H1 (cell line): ENCODE measurements at regions not wholly inside any gene's neighbourhood (a gene's known extent, or its start where the extent isn't known, plus 50 kb on each side); places are given as distances from the start of the nearest gene placed in this dataset.

Experiments used
- CTCF ChIA-PET: fragments of 300-600 bp; sonication (Branson Sonifier 250); formaldehyde crosslinking; loops from one replicate; lab custom pipeline; 2021; ENCODE audit not compliant: partially characterized antibody; lab: Charles Lee
- POLR2A ChIA-PET: fragments of 300-600 bp; sonication (Branson Sonifier 250); formaldehyde crosslinking; loops from one replicate; lab custom pipeline; 2021; ENCODE audit warnings: inconsistent platforms; ENCODE audit not compliant: partially characterized antibody; lab: Charles Lee
- DNase-seq, 2 experiments: peaks; one replicate each; pipeline versions ENCODE4 v3.0.0 to v3.0.0-alpha.2; 2010 to 2022; ENCODE audit warnings: low spot score in 2 of 2, low read depth in 1 of 2, mixed read lengths in 1 of 2
- FAIRE-seq: peaks from 2 replicates; lab custom pipeline; 2011; peaks lifted over from hg19 to GRCh38; lab: Jason Lieb, UNC
- H2AFZ ChIP-seq: 2 replicates; pipeline ENCODE4 v1.8.1; 2012; ENCODE audit warnings: low read length, inconsistent platforms
- H2AK5ac ChIP-seq: 2 replicates; pipeline ENCODE4 v1.6.1; 2013; ENCODE audit warnings: low read depth, low read length
- H2BK120ac ChIP-seq: replicated peaks from 2 replicates; pipeline ENCODE3; 2013; ENCODE audit warnings: low read depth, low read length, inconsistent platforms
- H2BK12ac ChIP-seq: 2 replicates; pipeline ENCODE4 v1.6.1; 2013; ENCODE audit warnings: low read depth, low read length
- H2BK15ac ChIP-seq: 2 replicates; pipeline ENCODE4 v1.6.1; 2013; ENCODE audit warnings: low read length
- H2BK20ac ChIP-seq: 2 replicates; pipeline ENCODE4 v1.6.1; 2013; ENCODE audit warnings: low read length
- H2BK5ac ChIP-seq: 2 replicates; pipeline ENCODE4 v1.6.1; 2013; ENCODE audit warnings: low read depth, low read length
- H3K14ac ChIP-seq: 2 replicates; pipeline ENCODE4 v1.6.1; 2013; ENCODE audit warnings: inconsistent platforms; ENCODE audit not compliant: insufficient read length
- H3K18ac ChIP-seq: 2 replicates; pipeline ENCODE4 v1.6.1; 2013; ENCODE audit warnings: low read length; ENCODE audit errors: extremely low read depth
- H3K23ac ChIP-seq: 2 replicates; pipeline ENCODE4 v1.6.1; 2013; ENCODE audit warnings: inconsistent platforms; ENCODE audit not compliant: insufficient read length
- H3K23me2 ChIP-seq: 2 replicates; pipeline ENCODE4 v1.6.1; 2013; ENCODE audit warnings: low read depth, low read length
- H3K27ac ChIP-seq: 2 replicates; pipeline ENCODE4 v1.6.1; 2011; ENCODE audit warnings: low read depth, low read length, inconsistent platforms
- H3K27me3 ChIP-seq, 4 experiments: replicated peaks in 1 of 4; 1 replicate in 1 of 4; 2 replicates in 3 of 4; pipeline versions ENCODE4 v1.6.1 to v1.8.1; 2011 to 2013; ENCODE audit warnings: low read length in 3 of 4, mild to moderate bottlenecking in 3 of 4, inconsistent platforms in 2 of 4, mixed read lengths in 2 of 4, moderate library complexity in 1 of 4; ENCODE audit not compliant: control insufficient read depth in 3 of 4, insufficient read depth in 3 of 4; ENCODE audit errors: extremely low read depth in 1 of 4
- H3K36me3 ChIP-seq, 4 experiments: 2 replicates each; pipeline versions ENCODE4 v1.6.1 to v1.8.1; 2011 to 2013; ENCODE audit warnings: mild to moderate bottlenecking in 4 of 4, low read length in 3 of 4, moderate library complexity in 2 of 4, control low read depth in 1 of 4, inconsistent platforms in 1 of 4; ENCODE audit not compliant: insufficient read depth in 4 of 4, control insufficient read depth in 2 of 4
- H3K4ac ChIP-seq: replicated peaks from 2 replicates; pipeline ENCODE3; 2013; ENCODE audit warnings: low read length, low read depth, mixed read lengths, inconsistent platforms; ENCODE audit not compliant: insufficient read length
- H3K4me1 ChIP-seq, 4 experiments: replicated peaks in 1 of 4; 1 replicate in 1 of 4; 2 replicates in 3 of 4; pipeline versions ENCODE4 v1.6.1 to v1.8.1; 2011 to 2013; ENCODE audit warnings: low read length in 3 of 4, inconsistent platforms in 2 of 4, mixed read lengths in 1 of 4; ENCODE audit not compliant: insufficient read depth in 4 of 4, control insufficient read depth in 3 of 4
- H3K4me2 ChIP-seq, 2 experiments: 2 replicates each; pipeline versions ENCODE4 v1.6.1 to v1.8.1; 2011 to 2013; ENCODE audit warnings: low read depth in 2 of 2, low read length in 2 of 2, control low read depth in 1 of 2, inconsistent platforms in 1 of 2, mild to moderate bottlenecking in 1 of 2; ENCODE audit not compliant: insufficient read depth in 1 of 2
- H3K4me3 ChIP-seq, 4 experiments: fragments of 200-600, 300-600 bp in 1 of 4; sonication (generic), shearing (Covaris generic), sonication (Bioruptor Twin) in 1 of 4; 2 replicates each; pipeline versions ENCODE4 v1.5.1 to v1.8.1; 2011 to 2016; ENCODE audit warnings: low read length in 4 of 4, low read depth in 3 of 4, control low read depth in 2 of 4, inconsistent platforms in 2 of 4, mild to moderate bottlenecking in 2 of 4, mixed read lengths in 1 of 4, moderate library complexity in 1 of 4; ENCODE audit not compliant: insufficient read depth in 2 of 4; ENCODE audit errors: extremely low read depth in 1 of 4
- H3K56ac ChIP-seq: replicated peaks from 2 replicates; pipeline ENCODE3; 2013; ENCODE audit warnings: low read depth, mild to moderate bottlenecking, mixed read lengths, low read length, inconsistent platforms; ENCODE audit not compliant: insufficient read length
- H3K79me1 ChIP-seq: 2 replicates; pipeline ENCODE4 v1.6.1; 2013; ENCODE audit warnings: low read depth, low read length, control low read depth
- H3K79me2 ChIP-seq, 2 experiments: 2 replicates each; pipeline versions ENCODE4 v1.6.1 to v1.8.1; 2012 to 2013; ENCODE audit warnings: low read length in 2 of 2, mild to moderate bottlenecking in 2 of 2, inconsistent platforms in 1 of 2; ENCODE audit not compliant: insufficient read depth in 2 of 2, control insufficient read depth in 1 of 2
- H3K9ac ChIP-seq, 4 experiments: replicated peaks in 1 of 4; 1 replicate in 1 of 4; 2 replicates in 3 of 4; pipeline versions ENCODE4 v1.6.1 to v1.8.1; 2011 to 2013; ENCODE audit warnings: low read depth in 3 of 4, low read length in 3 of 4, control low read depth in 2 of 4, mild to moderate bottlenecking in 2 of 4, moderate library complexity in 2 of 4, inconsistent platforms in 1 of 4; ENCODE audit errors: extremely low read depth in 1 of 4
- H3K9me3 ChIP-seq, 2 experiments: 2 replicates each; pipeline versions ENCODE4 v1.6.1 to v1.8.1; 2012 to 2013; ENCODE audit warnings: mild to moderate bottlenecking in 2 of 2, moderate library complexity in 2 of 2, control low read depth in 1 of 2, inconsistent platforms in 1 of 2, low read depth in 1 of 2, low read length in 1 of 2, mixed read lengths in 1 of 2; ENCODE audit not compliant: insufficient read depth in 2 of 2
- H4K20me1 ChIP-seq, 2 experiments: replicated peaks in 1 of 2; 2 replicates each; pipeline versions ENCODE3 to v1.8.1; 2011 to 2013; ENCODE audit warnings: inconsistent platforms in 2 of 2, low read length in 2 of 2, mild to moderate bottlenecking in 1 of 2; ENCODE audit not compliant: insufficient read depth in 2 of 2, control insufficient read depth in 1 of 2
- H4K5ac ChIP-seq: 2 replicates; pipeline ENCODE4 v1.6.1; 2013; ENCODE audit warnings: low read length, low read depth, mixed read lengths, inconsistent platforms; ENCODE audit not compliant: insufficient read length
- H4K8ac ChIP-seq: 2 replicates; pipeline ENCODE4 v1.8.0; 2013; ENCODE audit warnings: mild to moderate bottlenecking, moderate library complexity, low read length, inconsistent platforms; ENCODE audit not compliant: insufficient read depth; ENCODE audit errors: extremely low read depth
- H4K91ac ChIP-seq: replicated peaks from 2 replicates; pipeline ENCODE3; 2013; ENCODE audit warnings: low read length, mixed read lengths, inconsistent platforms; ENCODE audit not compliant: insufficient read length
- EGR1 ChIP-seq: IDR thresholded peaks from 2 replicates; pipeline ENCODE4 v1.6.1; 2011; ENCODE audit warnings: low read depth, low read length, borderline replicate concordance
- EZH2 ChIP-seq: fragments of 200-600 bp; sonication (generic); IDR thresholded peaks from 2 replicates; pipeline ENCODE4 v1.7.1; 2012; ENCODE audit warnings: low read depth, mild to moderate bottlenecking, moderate library complexity, low read length, inconsistent platforms; ENCODE audit not compliant: severe bottlenecking
- GTF2F1 ChIP-seq: IDR thresholded peaks from 2 replicates; pipeline ENCODE4 v1.6.1; 2012; ENCODE audit warnings: low read depth, low read length, improper control_type of control experiment, borderline replicate concordance
- RXRA ChIP-seq: IDR thresholded peaks from 2 replicates; pipeline ENCODE4 v1.6.1; 2011; ENCODE audit warnings: low read depth, mild to moderate bottlenecking, low read length, moderate library complexity; ENCODE audit not compliant: insufficient read depth
- SAP30 ChIP-seq: fragments of 300-600 bp; sonication (generic); IDR thresholded peaks from 2 replicates; pipeline ENCODE4 v1.7.1; 2012; ENCODE audit warnings: low read length, moderate library complexity, mild to moderate bottlenecking, inconsistent platforms; ENCODE audit not compliant: insufficient read depth, insufficient replicate concordance
- TCF12 ChIP-seq: IDR thresholded peaks from 2 replicates; pipeline ENCODE4 v1.6.1; 2011; ENCODE audit warnings: low read depth, mild to moderate bottlenecking, low read length
- WGBS, 2 experiments: shearing (Covaris generic) in 1 of 2; methylation state at CpG; one replicate each; pipeline versions ENCODE4 v1.1.6 to v1.1.7; 2013 to 2015; ENCODE audit warnings: low lambda C conversion rate in 2 of 2, mixed read lengths in 2 of 2, inconsistent platforms in 1 of 2, low coverage in 1 of 2, missing lambda C conversion rate in 1 of 2; ENCODE audit not compliant: insufficient replicate concordance in 2 of 2, insufficient coverage in 1 of 2, insufficient read length in 1 of 2; ENCODE audit errors: extremely low coverage in 1 of 2, missing lambda C conversion rate in 1 of 2; 5-methylcytosine and 5-hydroxymethylcytosine counted together
- TF ChIP-seq, protein P1 (sequence below), 3 experiments: IDR thresholded peaks; 1 replicate in 2 of 3; 2 replicates in 1 of 3; pipeline versions ENCODE4 v1.5.1 to v1.6.1; 2011; ENCODE audit warnings: low read length in 3 of 3, mild to moderate bottlenecking in 3 of 3, inconsistent platforms in 2 of 3, low read depth in 1 of 3, moderate library complexity in 1 of 3; ENCODE audit not compliant: insufficient read depth in 1 of 3; ENCODE audit errors: control extremely low read depth in 1 of 3
- TF ChIP-seq, protein P2 (sequence below): IDR thresholded peaks from 2 replicates; pipeline ENCODE4 v1.6.1; 2012; ENCODE audit warnings: low read length, inconsistent platforms
- TF ChIP-seq, protein P3 (sequence below): IDR thresholded peaks from 2 replicates; pipeline ENCODE4 v1.6.1; 2012; ENCODE audit warnings: inconsistent platforms

DNA sequence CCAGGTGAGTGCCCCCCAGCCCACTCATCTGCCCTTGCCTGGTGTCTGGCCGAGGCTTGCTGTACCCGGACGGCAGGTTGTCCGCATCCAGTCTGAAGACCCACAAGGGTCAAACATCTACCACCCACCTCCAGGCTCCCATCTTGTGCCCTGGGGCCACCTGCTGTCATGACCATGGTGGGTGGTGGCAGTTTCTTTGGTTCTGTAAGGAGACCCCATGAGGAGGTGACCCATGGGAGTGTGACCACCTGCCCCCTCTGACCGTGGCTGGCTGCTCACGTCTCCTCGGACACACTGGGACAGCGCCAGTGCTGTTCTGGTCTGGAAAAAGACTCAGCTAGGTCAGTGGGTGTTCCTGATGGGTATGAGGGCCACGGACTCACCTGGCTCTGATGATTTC, 93.9 kb downstream of the TEX29 start:
- Histone ChIP-seq H3K18ac (no peak overlapping the region), H2AK5ac (no peak overlapping the region), H4K91ac (no peak overlapping the region), H3K79me2 (no peaks in the 10 kb centered on the region), H2AFZ (no peak overlapping the region), H2BK5ac (no peak overlapping the region), H3K27ac (no peak overlapping the region), H2BK15ac (no peak overlapping the region), H3K23ac (no peak overlapping the region), H3K4me2 (no peak overlapping the region), H3K9me3 (no peaks in the 10 kb centered on the region), H3K4ac (no peak overlapping the region), H3K9ac (no peak overlapping the region), H3K4me1 (peaks cover 0 to 6% (median 3%) of the 10 kb centered on the region in 4 experiments; a peak in 2 of 7 replicates), H4K8ac (no peak overlapping the region), H4K5ac (no peak overlapping the region), H3K79me1 (no peaks in the 10 kb centered on the region), H2BK12ac (no peak overlapping the region), H3K4me3 (no peak overlapping the region), H3K36me3 (no peaks in the 10 kb centered on the region), H4K20me1 (no peaks in the 10 kb centered on the region), H3K14ac (no peak overlapping the region), H2BK120ac (no peak overlapping the region), H2BK20ac (no peak overlapping the region), H3K23me2 (no peaks in the 10 kb centered on the region; the same call in 1 of the 2 replicates), H3K27me3 (no peaks in the 10 kb centered on the region), H3K56ac (no peak overlapping the region)
- CTCF ChIA-PET = interaction anchor here (1.0 to 9.8 kb wide), 3 partner anchors 9 to 14 kb away, joined by 3 to 69 read pairs (median 8); no protein-coding TSS in a partner anchor
- DNase-seq = no peak
- 88% methylated on average over 9 of the region's 9 CpGs; no CpG with 5 or more reads in 1 of the 2 experiments for WGBS, 2 experiments
- no peak for FAIRE-seq
- TF ChIP-seq, protein P1, sequence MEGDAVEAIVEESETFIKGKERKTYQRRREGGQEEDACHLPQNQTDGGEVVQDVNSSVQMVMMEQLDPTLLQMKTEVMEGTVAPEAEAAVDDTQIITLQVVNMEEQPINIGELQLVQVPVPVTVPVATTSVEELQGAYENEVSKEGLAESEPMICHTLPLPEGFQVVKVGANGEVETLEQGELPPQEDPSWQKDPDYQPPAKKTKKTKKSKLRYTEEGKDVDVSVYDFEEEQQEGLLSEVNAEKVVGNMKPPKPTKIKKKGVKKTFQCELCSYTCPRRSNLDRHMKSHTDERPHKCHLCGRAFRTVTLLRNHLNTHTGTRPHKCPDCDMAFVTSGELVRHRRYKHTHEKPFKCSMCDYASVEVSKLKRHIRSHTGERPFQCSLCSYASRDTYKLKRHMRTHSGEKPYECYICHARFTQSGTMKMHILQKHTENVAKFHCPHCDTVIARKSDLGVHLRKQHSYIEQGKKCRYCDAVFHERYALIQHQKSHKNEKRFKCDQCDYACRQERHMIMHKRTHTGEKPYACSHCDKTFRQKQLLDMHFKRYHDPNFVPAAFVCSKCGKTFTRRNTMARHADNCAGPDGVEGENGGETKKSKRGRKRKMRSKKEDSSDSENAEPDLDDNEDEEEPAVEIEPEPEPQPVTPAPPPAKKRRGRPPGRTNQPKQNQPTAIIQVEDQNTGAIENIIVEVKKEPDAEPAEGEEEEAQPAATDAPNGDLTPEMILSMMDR (IDR thresholded peaks at IDR 0.05; ENCODE audit: control extremely low read depth in 1 of 3, insufficient read depth in 1 of 3, low read depth in 1 of 3, low read length in 3 of 3) = no peak
- TF ChIP-seq EZH2 (no peak), TCF12 (no peak), GTF2F1 (no peak), RXRA (no peak), SAP30 (no peak), EGR1 (no peak)
- TF ChIP-seq, protein P2, sequence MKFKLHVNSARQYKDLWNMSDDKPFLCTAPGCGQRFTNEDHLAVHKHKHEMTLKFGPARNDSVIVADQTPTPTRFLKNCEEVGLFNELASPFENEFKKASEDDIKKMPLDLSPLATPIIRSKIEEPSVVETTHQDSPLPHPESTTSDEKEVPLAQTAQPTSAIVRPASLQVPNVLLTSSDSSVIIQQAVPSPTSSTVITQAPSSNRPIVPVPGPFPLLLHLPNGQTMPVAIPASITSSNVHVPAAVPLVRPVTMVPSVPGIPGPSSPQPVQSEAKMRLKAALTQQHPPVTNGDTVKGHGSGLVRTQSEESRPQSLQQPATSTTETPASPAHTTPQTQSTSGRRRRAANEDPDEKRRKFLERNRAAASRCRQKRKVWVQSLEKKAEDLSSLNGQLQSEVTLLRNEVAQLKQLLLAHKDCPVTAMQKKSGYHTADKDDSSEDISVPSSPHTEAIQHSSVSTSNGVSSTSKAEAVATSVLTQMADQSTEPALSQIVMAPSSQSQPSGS = no peak
- TF ChIP-seq, protein P3, sequence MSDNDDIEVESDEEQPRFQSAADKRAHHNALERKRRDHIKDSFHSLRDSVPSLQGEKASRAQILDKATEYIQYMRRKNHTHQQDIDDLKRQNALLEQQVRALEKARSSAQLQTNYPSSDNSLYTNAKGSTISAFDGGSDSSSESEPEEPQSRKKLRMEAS = no peak
- POLR2A ChIA-PET = no interaction called here
